Suprapubic skin (tissue), 4 donors: ENCODE measurements at regions not wholly inside any gene's neighbourhood (a gene's known extent, or its start where the extent isn't known, plus 50 kb on each side); places are given as distances from the start of the nearest gene placed in this dataset.

Experiments used
- POLR2A ChIP-seq, 2 donors: fragments of 450-650 bp; IDR thresholded peaks; one replicate each; pipeline ENCODE4 v1.6.1; 2017; ENCODE audit warnings: antibody characterized with exemption in 2 of 2, mild to moderate bottlenecking in 2 of 2, moderate library complexity in 2 of 2
- POLR2AphosphoS5 ChIP-seq, 3 donors: sonication (generic); formaldehyde crosslinking; IDR thresholded peaks; one replicate each; pipeline ENCODE4 v1.6.1; 2017; ENCODE audit warnings: antibody characterized with exemption in 3 of 3
- TF ChIP-seq, protein P1 (sequence below), 2 donors: fragments of 200-600 bp in 1 of 2; fragments of 450-650 bp in 1 of 2; sonication (generic) in 1 of 2; IDR thresholded peaks; one replicate each; pipeline ENCODE4 v1.5.1; 2016 to 2019; ENCODE audit warnings: antibody characterized with exemption in 2 of 2, mild to moderate bottlenecking in 1 of 2, moderate library complexity in 1 of 2

DNA sequence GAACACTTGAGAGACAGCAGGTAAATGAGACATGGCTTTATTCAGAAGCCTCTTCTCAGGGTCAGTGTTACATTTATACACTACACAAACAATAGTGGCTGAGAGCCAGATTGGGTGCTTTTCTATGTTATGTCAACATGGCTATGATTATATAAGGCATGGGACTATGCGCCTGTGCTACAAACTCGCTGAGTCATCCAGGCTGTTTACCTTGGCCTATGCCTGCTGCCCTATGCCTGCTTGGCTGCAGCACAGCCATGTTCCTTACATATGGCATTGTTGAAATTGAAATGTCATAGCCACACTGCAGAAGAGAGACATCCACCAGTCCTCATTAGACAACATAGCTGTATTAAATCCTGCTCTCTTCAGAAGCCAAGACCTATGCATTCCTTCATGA lies 236.3 kb upstream of the NWD2 start:
- no peak for TF ChIP-seq POLR2A (IDR thresholded peaks at IDR 0.05)
- TF ChIP-seq, protein P1, sequence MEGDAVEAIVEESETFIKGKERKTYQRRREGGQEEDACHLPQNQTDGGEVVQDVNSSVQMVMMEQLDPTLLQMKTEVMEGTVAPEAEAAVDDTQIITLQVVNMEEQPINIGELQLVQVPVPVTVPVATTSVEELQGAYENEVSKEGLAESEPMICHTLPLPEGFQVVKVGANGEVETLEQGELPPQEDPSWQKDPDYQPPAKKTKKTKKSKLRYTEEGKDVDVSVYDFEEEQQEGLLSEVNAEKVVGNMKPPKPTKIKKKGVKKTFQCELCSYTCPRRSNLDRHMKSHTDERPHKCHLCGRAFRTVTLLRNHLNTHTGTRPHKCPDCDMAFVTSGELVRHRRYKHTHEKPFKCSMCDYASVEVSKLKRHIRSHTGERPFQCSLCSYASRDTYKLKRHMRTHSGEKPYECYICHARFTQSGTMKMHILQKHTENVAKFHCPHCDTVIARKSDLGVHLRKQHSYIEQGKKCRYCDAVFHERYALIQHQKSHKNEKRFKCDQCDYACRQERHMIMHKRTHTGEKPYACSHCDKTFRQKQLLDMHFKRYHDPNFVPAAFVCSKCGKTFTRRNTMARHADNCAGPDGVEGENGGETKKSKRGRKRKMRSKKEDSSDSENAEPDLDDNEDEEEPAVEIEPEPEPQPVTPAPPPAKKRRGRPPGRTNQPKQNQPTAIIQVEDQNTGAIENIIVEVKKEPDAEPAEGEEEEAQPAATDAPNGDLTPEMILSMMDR (IDR thresholded peaks at IDR 0.05), result no peak
- no peak for TF ChIP-seq POLR2AphosphoS5 (IDR thresholded peaks at IDR 0.05)
